ENCODE measurements at regions not wholly inside any gene's neighbourhood (a gene's known extent, or its start where the extent isn't known, plus 50 kb on each side); places are given as distances from the start of the nearest gene placed in this dataset.

DNA sequence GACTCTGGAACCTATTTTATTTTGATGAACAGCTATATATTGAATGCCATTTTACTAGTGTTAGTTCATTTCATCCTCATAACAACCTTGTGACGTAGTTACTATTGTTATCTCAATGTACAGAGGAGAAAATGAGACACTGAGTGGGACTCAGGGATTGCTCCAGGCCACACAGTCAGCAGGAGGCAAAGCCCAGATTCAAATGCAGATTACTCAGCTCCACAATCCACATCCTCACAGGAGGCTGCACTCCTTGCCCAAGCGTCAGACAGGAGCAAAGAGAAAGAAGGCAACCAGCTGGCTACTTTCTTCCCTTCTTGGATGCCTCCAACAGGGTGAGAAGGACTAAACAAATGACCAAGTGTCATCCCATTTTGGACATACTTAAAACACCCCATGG lies 92.0 kb upstream of the CCDC54 start:
- Histone ChIP-seq H3K27ac (replicated peaks) (no peak overlapping the region), H3K27me3 (ENCODE audit: insufficient read depth, poor library complexity, severe bottlenecking) (no peaks in the 10 kb centered on the region), H3K4me3 (replicated peaks; ENCODE audit: insufficient read depth, low read length) (no peak overlapping the region)
- TF ChIP-seq POLR2AphosphoS5 (IDR thresholded peaks at IDR 0.05; ENCODE audit: low read depth) (no peak), SPI1 (IDR thresholded peaks at IDR 0.05; ENCODE audit: borderline replicate concordance, low read depth) (no peak), GABPA (IDR thresholded peaks at IDR 0.05; ENCODE audit: low read depth) (no peak)
- TF ChIP-seq, protein P1, sequence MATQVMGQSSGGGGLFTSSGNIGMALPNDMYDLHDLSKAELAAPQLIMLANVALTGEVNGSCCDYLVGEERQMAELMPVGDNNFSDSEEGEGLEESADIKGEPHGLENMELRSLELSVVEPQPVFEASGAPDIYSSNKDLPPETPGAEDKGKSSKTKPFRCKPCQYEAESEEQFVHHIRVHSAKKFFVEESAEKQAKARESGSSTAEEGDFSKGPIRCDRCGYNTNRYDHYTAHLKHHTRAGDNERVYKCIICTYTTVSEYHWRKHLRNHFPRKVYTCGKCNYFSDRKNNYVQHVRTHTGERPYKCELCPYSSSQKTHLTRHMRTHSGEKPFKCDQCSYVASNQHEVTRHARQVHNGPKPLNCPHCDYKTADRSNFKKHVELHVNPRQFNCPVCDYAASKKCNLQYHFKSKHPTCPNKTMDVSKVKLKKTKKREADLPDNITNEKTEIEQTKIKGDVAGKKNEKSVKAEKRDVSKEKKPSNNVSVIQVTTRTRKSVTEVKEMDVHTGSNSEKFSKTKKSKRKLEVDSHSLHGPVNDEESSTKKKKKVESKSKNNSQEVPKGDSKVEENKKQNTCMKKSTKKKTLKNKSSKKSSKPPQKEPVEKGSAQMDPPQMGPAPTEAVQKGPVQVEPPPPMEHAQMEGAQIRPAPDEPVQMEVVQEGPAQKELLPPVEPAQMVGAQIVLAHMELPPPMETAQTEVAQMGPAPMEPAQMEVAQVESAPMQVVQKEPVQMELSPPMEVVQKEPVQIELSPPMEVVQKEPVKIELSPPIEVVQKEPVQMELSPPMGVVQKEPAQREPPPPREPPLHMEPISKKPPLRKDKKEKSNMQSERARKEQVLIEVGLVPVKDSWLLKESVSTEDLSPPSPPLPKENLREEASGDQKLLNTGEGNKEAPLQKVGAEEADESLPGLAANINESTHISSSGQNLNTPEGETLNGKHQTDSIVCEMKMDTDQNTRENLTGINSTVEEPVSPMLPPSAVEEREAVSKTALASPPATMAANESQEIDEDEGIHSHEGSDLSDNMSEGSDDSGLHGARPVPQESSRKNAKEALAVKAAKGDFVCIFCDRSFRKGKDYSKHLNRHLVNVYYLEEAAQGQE (IDR thresholded peaks at IDR 0.05; ENCODE audit: insufficient replicate concordance, low read depth), result no peak
- TF ChIP-seq, protein P2, sequence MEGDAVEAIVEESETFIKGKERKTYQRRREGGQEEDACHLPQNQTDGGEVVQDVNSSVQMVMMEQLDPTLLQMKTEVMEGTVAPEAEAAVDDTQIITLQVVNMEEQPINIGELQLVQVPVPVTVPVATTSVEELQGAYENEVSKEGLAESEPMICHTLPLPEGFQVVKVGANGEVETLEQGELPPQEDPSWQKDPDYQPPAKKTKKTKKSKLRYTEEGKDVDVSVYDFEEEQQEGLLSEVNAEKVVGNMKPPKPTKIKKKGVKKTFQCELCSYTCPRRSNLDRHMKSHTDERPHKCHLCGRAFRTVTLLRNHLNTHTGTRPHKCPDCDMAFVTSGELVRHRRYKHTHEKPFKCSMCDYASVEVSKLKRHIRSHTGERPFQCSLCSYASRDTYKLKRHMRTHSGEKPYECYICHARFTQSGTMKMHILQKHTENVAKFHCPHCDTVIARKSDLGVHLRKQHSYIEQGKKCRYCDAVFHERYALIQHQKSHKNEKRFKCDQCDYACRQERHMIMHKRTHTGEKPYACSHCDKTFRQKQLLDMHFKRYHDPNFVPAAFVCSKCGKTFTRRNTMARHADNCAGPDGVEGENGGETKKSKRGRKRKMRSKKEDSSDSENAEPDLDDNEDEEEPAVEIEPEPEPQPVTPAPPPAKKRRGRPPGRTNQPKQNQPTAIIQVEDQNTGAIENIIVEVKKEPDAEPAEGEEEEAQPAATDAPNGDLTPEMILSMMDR (IDR thresholded peaks at IDR 0.05; ENCODE audit: insufficient read depth, low read length), result no peak
- DNase-seq (ENCODE audit: low read depth in 1 of 2, low spot score in 1 of 2), result no peak

DNA sequence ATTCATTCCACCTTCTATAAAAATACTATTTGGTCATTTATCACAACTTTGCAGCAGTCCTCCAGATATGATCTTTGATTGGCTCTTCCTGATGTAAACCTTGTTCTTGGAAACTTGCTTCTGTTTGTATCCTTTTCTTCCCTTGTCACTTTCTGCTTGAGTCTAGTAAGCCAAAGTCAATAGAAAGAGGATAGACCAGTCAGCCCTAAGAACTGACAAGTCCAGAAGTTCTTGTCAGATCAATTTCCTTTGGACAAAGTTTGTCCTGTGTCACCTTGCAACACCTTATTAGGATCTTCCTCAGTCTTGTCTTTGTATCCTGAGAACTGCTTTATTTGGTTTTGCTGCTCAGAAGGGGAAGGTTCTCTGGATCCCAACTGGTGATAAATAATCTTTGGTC lies 87.9 kb upstream of the CCDC54 start:
- DNase-seq (ENCODE audit: low read depth in 1 of 2, low spot score in 1 of 2), result no peak
- no peak for TF ChIP-seq SPI1 (IDR thresholded peaks at IDR 0.05; ENCODE audit: borderline replicate concordance, low read depth)
- no peak overlapping the region for H3K27ac ChIP-seq (replicated peaks)
- H3K27me3 ChIP-seq (ENCODE audit: insufficient read depth, poor library complexity, severe bottlenecking), result no peaks in the 10 kb centered on the region
- no peak overlapping the region for H3K4me3 ChIP-seq (replicated peaks; ENCODE audit: insufficient read depth, low read length)

DNA sequence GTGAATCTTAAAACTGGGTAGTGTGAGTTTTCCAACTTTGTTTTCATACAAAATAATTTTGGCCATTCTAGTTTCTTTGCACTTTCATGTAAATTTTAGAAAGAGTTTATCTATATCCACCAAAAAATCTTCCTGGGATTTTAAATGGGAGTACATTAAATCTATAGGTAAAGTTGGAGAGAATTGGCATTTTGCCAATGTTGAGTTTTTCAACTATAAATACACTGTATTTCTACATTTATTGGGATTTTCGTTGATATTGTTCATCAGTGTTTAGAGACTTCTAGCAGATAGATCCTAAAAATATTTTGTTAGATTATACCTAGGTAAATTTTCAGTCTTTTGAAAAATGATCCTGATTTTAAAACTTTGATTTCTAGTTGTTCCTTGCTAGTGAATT lies 83.1 kb upstream of the CCDC54 start:
- Histone ChIP-seq H3K4me3 (replicated peaks; ENCODE audit: insufficient read depth, low read length) (no peak overlapping the region), H3K27me3 (ENCODE audit: insufficient read depth, poor library complexity, severe bottlenecking) (no peaks in the 10 kb centered on the region), H3K27ac (replicated peaks) (no peak overlapping the region)
- no peak for DNase-seq (ENCODE audit: low read depth in 1 of 2, low spot score in 1 of 2)
- TF ChIP-seq GABPA (IDR thresholded peaks at IDR 0.05; ENCODE audit: low read depth) (no peak), SPI1 (IDR thresholded peaks at IDR 0.05; ENCODE audit: borderline replicate concordance, low read depth) (no peak), POLR2AphosphoS5 (IDR thresholded peaks at IDR 0.05; ENCODE audit: low read depth) (no peak)
- TF ChIP-seq, protein P2 (IDR thresholded peaks at IDR 0.05; ENCODE audit: insufficient read depth, low read length), result no peak
- TF ChIP-seq, protein P1 (IDR thresholded peaks at IDR 0.05; ENCODE audit: insufficient replicate concordance, low read depth), result no peak

DNA sequence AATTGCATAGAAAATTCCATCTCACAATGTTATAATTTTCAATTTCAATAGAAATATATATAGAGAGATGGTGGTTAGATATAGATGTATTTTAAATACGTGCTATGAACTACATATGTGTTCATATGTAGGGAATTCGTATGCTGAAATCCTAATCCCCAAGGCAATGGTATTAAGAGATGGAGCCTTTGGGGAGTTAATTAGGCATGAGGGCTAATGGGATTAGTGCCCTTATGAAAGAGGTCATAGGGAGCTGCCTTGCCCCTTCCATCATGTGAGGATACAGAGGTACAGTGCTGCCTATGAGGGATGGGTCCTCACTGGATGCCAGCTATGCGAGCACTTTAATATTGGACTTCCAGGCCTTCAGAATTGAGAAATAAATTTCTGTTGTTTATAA lies 79.6 kb upstream of the CCDC54 start:
- no peak for DNase-seq (ENCODE audit: low read depth in 1 of 2, low spot score in 1 of 2)
- Histone ChIP-seq H3K27me3 (ENCODE audit: insufficient read depth, poor library complexity, severe bottlenecking) (no peaks in the 10 kb centered on the region), H3K27ac (replicated peaks) (no peak overlapping the region), H3K4me3 (replicated peaks; ENCODE audit: insufficient read depth, low read length) (no peak overlapping the region)
- TF ChIP-seq SPI1 (IDR thresholded peaks at IDR 0.05; ENCODE audit: borderline replicate concordance, low read depth), result no peak
- TF ChIP-seq, protein P2 (IDR thresholded peaks at IDR 0.05; ENCODE audit: insufficient read depth, low read length), result no peak
- TF ChIP-seq GABPA (IDR thresholded peaks at IDR 0.05; ENCODE audit: low read depth), result no peak
- no peak for TF ChIP-seq POLR2AphosphoS5 (IDR thresholded peaks at IDR 0.05; ENCODE audit: low read depth)
- TF ChIP-seq, protein P1 (IDR thresholded peaks at IDR 0.05; ENCODE audit: insufficient replicate concordance, low read depth), result no peak

Measured in HL-60 (cell line).